ENCODE measurements at regions not wholly inside any gene's neighbourhood (a gene's known extent, or its start where the extent isn't known, plus 50 kb on each side); places are given as distances from the start of the nearest gene placed in this dataset.
"Not testable (repeated sequence)": the region's sequence is repeated elsewhere in the genome, so short reads cannot be mapped to it uniquely, and the experiment has no call there.

- H3K27me3 ChIP-seq (ENCODE audit: insufficient read depth, low read length); H3K9ac ChIP-seq (ENCODE audit: low read depth, low read length); H3K27ac ChIP-seq (ENCODE audit: low read depth, low read length); H3K9me3 ChIP-seq (ENCODE audit: insufficient read depth, low read depth, low read length); H3K36me3 ChIP-seq (ENCODE audit: insufficient read depth, low read length); H3K4me3 ChIP-seq (ENCODE audit: low read length); H3K4me1 ChIP-seq (ENCODE audit: insufficient read depth, low read length): not testable (repeated sequence)
- WGBS = 96% methylated on average over 22 of the region's 38 CpGs
Observed at GRCh38 chr9:39533001-39533762, 177.7 kb downstream of the SPATA31A1 start.

- not testable (repeated sequence) for H3K9ac ChIP-seq (ENCODE audit: low read depth, low read length); H3K9me3 ChIP-seq (ENCODE audit: insufficient read depth, low read depth, low read length); H3K36me3 ChIP-seq (ENCODE audit: insufficient read depth, low read length); H3K27ac ChIP-seq (ENCODE audit: low read depth, low read length); H3K4me3 ChIP-seq (ENCODE audit: low read length); H3K27me3 ChIP-seq (ENCODE audit: insufficient read depth, low read length); H3K4me1 ChIP-seq (ENCODE audit: insufficient read depth, low read length)
- 97% methylated on average over 10 of the region's 38 CpGs for WGBS
Observed at GRCh38 chr9:39533763-39534548, 178.5 kb downstream of the SPATA31A1 start.

- H3K27ac ChIP-seq (ENCODE audit: low read depth, low read length) = not testable (repeated sequence)
- WGBS = 90% methylated on average over 8 of the region's 11 CpGs
Observed at GRCh38 chr9:39534897-39535296, 179.4 kb downstream of the SPATA31A1 start.

GRCh38 chr9:39542157-39542556 is 186.7 kb downstream of the SPATA31A1 start:
- no CpG with 5 or more reads among the region's 1 CpG for WGBS
- H3K9ac ChIP-seq (ENCODE audit: low read depth, low read length); H3K27ac ChIP-seq (ENCODE audit: low read depth, low read length); H3K27me3 ChIP-seq (ENCODE audit: insufficient read depth, low read length); H3K4me1 ChIP-seq (ENCODE audit: insufficient read depth, low read length); H3K4me3 ChIP-seq (ENCODE audit: low read length); H3K9me3 ChIP-seq (ENCODE audit: insufficient read depth, low read depth, low read length); H3K36me3 ChIP-seq (ENCODE audit: insufficient read depth, low read length): not testable (repeated sequence)

More at GRCh38 chr9:39534897-39535296, 179.4 kb downstream of the SPATA31A1 start:
- H3K9ac ChIP-seq (ENCODE audit: low read depth, low read length); H3K4me3 ChIP-seq (ENCODE audit: low read length); H3K9me3 ChIP-seq (ENCODE audit: insufficient read depth, low read depth, low read length); H3K27me3 ChIP-seq (ENCODE audit: insufficient read depth, low read length); H3K36me3 ChIP-seq (ENCODE audit: insufficient read depth, low read length); H3K4me1 ChIP-seq (ENCODE audit: insufficient read depth, low read length): not testable (repeated sequence)

- not testable (repeated sequence) for H3K36me3 ChIP-seq (ENCODE audit: insufficient read depth, low read length); H3K4me3 ChIP-seq (ENCODE audit: low read length); H3K9me3 ChIP-seq (ENCODE audit: insufficient read depth, low read depth, low read length); H3K9ac ChIP-seq (ENCODE audit: low read depth, low read length); H3K4me1 ChIP-seq (ENCODE audit: insufficient read depth, low read length); H3K27me3 ChIP-seq (ENCODE audit: insufficient read depth, low read length); H3K27ac ChIP-seq (ENCODE audit: low read depth, low read length)
Observed at GRCh38 chr9:39545079-39545478, 189.6 kb downstream of the SPATA31A1 start.

- no CpG with 5 or more reads among the region's 2 CpGs for WGBS
- peak overlapping the region; percentile 31 for H3K4me3 ChIP-seq (ENCODE audit: low read length)
- H3K9me3 ChIP-seq (ENCODE audit: insufficient read depth, low read depth, low read length); H3K27me3 ChIP-seq (ENCODE audit: insufficient read depth, low read length); H3K36me3 ChIP-seq (ENCODE audit: insufficient read depth, low read length): not testable (repeated sequence)
- H3K9ac ChIP-seq (ENCODE audit: low read depth, low read length) = peak overlapping the region; percentile 55; the same call in 1 of the 2 replicates
- peaks cover 21% of the 10 kb centered on the region for H3K4me1 ChIP-seq (ENCODE audit: insufficient read depth, low read length)
- H3K27ac ChIP-seq (ENCODE audit: low read depth, low read length) = peak overlapping the region; percentile 92
Observed at GRCh38 chr9:39550573-39550972, 195.1 kb downstream of the SPATA31A1 start.

GRCh38 chr9:39551544-39551943 is 196.1 kb downstream of the SPATA31A1 start:
- not testable (repeated sequence) for H3K36me3 ChIP-seq (ENCODE audit: insufficient read depth, low read length); H3K27me3 ChIP-seq (ENCODE audit: insufficient read depth, low read length); H3K9me3 ChIP-seq (ENCODE audit: insufficient read depth, low read depth, low read length)
- Histone ChIP-seq H3K4me1 (ENCODE audit: insufficient read depth, low read length) (peaks cover 21% of the 10 kb centered on the region), H3K4me3 (ENCODE audit: low read length) (peak overlapping the region; percentile 51), H3K27ac (ENCODE audit: low read depth, low read length) (peak overlapping the region; percentile 97; the same call in 1 of the 2 replicates), H3K9ac (ENCODE audit: low read depth, low read length) (peak overlapping the region; percentile 79)
- 3% methylated on average over 1 of the region's 1 CpG for WGBS

- not testable (repeated sequence) for H3K36me3 ChIP-seq (ENCODE audit: insufficient read depth, low read length); H3K27me3 ChIP-seq (ENCODE audit: insufficient read depth, low read length); H3K9me3 ChIP-seq (ENCODE audit: insufficient read depth, low read depth, low read length)
- WGBS = 3% methylated on average over 2 of the region's 3 CpGs
- H3K4me3 ChIP-seq (ENCODE audit: low read length) = peak overlapping the region; percentile 51
- peaks cover 21% of the 10 kb centered on the region for H3K4me1 ChIP-seq (ENCODE audit: insufficient read depth, low read length)
- H3K9ac ChIP-seq (ENCODE audit: low read depth, low read length) = peak overlapping the region; percentile 79
- H3K27ac ChIP-seq (ENCODE audit: low read depth, low read length) = peak overlapping the region; percentile 97
Observed at GRCh38 chr9:39552242-39552881, 196.9 kb downstream of the SPATA31A1 start.

- not testable (repeated sequence) for H3K9me3 ChIP-seq (ENCODE audit: insufficient read depth, low read depth, low read length); H3K27me3 ChIP-seq (ENCODE audit: insufficient read depth, low read length); H3K4me3 ChIP-seq (ENCODE audit: low read length); H3K9ac ChIP-seq (ENCODE audit: low read depth, low read length); H3K27ac ChIP-seq (ENCODE audit: low read depth, low read length); H3K36me3 ChIP-seq (ENCODE audit: insufficient read depth, low read length)
- peaks cover 21% of the 10 kb centered on the region for H3K4me1 ChIP-seq (ENCODE audit: insufficient read depth, low read length)
- no CpG with 5 or more reads among the region's 1 CpG for WGBS
Observed at GRCh38 chr9:39554352-39554751, 198.9 kb downstream of the SPATA31A1 start.

GRCh38 chr9:39559384-39559783 is 203.9 kb downstream of the SPATA31A1 start:
- H3K27me3 ChIP-seq (ENCODE audit: insufficient read depth, low read length); H3K4me1 ChIP-seq (ENCODE audit: insufficient read depth, low read length); H3K9me3 ChIP-seq (ENCODE audit: insufficient read depth, low read depth, low read length); H3K36me3 ChIP-seq (ENCODE audit: insufficient read depth, low read length); H3K9ac ChIP-seq (ENCODE audit: low read depth, low read length); H3K4me3 ChIP-seq (ENCODE audit: low read length); H3K27ac ChIP-seq (ENCODE audit: low read depth, low read length): not testable (repeated sequence)
- WGBS = 94% methylated on average over 4 of the region's 8 CpGs

GRCh38 chr9:39566782-39567181 is 211.3 kb downstream of the SPATA31A1 start:
- H3K27ac ChIP-seq (ENCODE audit: low read depth, low read length) = peak overlapping the region; percentile 54; the same call in 1 of the 2 replicates
- H3K4me1 ChIP-seq (ENCODE audit: insufficient read depth, low read length); H3K9ac ChIP-seq (ENCODE audit: low read depth, low read length); H3K27me3 ChIP-seq (ENCODE audit: insufficient read depth, low read length); H3K36me3 ChIP-seq (ENCODE audit: insufficient read depth, low read length); H3K9me3 ChIP-seq (ENCODE audit: insufficient read depth, low read depth, low read length); H3K4me3 ChIP-seq (ENCODE audit: low read length): not testable (repeated sequence)
- WGBS = 1% methylated on average over 6 of the region's 6 CpGs
